WTC11 (cell line): ENCODE measurements at regions not wholly inside any gene's neighbourhood (a gene's known extent, or its start where the extent isn't known, plus 50 kb on each side); places are given as distances from the start of the nearest gene placed in this dataset.

Source experiments
- ATAC-seq: fragments of 200-7000 bp; cut with Tn5 transposase; 2 replicates; pipeline ENCODE4 v1.10.0; 2021; ENCODE audit warnings: mild to moderate bottlenecking, moderate library complexity
- CTCF ChIA-PET: fragments of 300-600 bp; sonication (Branson Sonifier 250); formaldehyde crosslinking; loops from one replicate; lab custom pipeline; 2021; ENCODE audit warnings: antibody characterized with exemption; lab: Charles Lee
- POLR2A ChIA-PET: fragments of 350-600 bp; sonication (Branson Sonifier 250); formaldehyde crosslinking; loops from one replicate; lab custom pipeline; 2021; ENCODE audit warnings: antibody characterized with exemption; lab: Charles Lee
- DNase-seq: peaks from one replicate; pipeline ENCODE4 v3.0.0; 2021; ENCODE audit warnings: low spot score
- H3K27ac Mint-ChIP-seq: 2 replicates; pipeline ENCODE4 v1.8.0; 2021; ENCODE audit warnings: mixed read lengths
- H3K27me3 Mint-ChIP-seq: 2 replicates; pipeline ENCODE4 v1.8.0; 2021; ENCODE audit warnings: low read depth, mild to moderate bottlenecking, moderate library complexity, mixed read lengths
- H3K36me3 Mint-ChIP-seq: 2 replicates; pipeline ENCODE4 v1.8.0; 2021; ENCODE audit warnings: mixed read lengths
- H3K4me1 Mint-ChIP-seq: 2 replicates; pipeline ENCODE4 v1.8.0; 2022; ENCODE audit warnings: mixed read lengths
- H3K4me3 Mint-ChIP-seq: 2 replicates; pipeline ENCODE4 v1.8.0; 2021; ENCODE audit warnings: mild to moderate bottlenecking, moderate library complexity, mixed read lengths
- H3K9me3 Mint-ChIP-seq: 2 replicates; pipeline ENCODE4 v1.8.0; 2021; ENCODE audit warnings: mixed read lengths
- ESRRA ChIP-seq: sonication (generic); formaldehyde crosslinking; IDR thresholded peaks from 2 replicates; pipeline ENCODE4 v1.8.1; 2022; ENCODE audit warnings: mild to moderate bottlenecking, missing genetic modification reagents, borderline replicate concordance
- FOXJ3 ChIP-seq: sonication (generic); formaldehyde crosslinking; IDR thresholded peaks from 2 replicates; pipeline ENCODE4 v1.9.0; 2021; ENCODE audit warnings: missing genetic modification reagents, mild to moderate bottlenecking, borderline replicate concordance
- FOXK1 ChIP-seq: sonication (generic); formaldehyde crosslinking; IDR thresholded peaks from 2 replicates; pipeline ENCODE4 v1.8.0; 2022; ENCODE audit warnings: mild to moderate bottlenecking, moderate library complexity, missing genetic modification reagents
- GABPB1 ChIP-seq: sonication (generic); formaldehyde crosslinking; IDR thresholded peaks from 2 replicates; pipeline ENCODE4 v1.8.1; 2023; ENCODE audit warnings: mild to moderate bottlenecking, missing genetic modification reagents
- KAT7 ChIP-seq: sonication (generic); formaldehyde crosslinking; IDR thresholded peaks from 2 replicates; pipeline ENCODE4 v1.8.1; 2023; ENCODE audit warnings: missing genetic modification reagents, mild to moderate bottlenecking, borderline replicate concordance
- NR2C2 ChIP-seq: sonication (generic); formaldehyde crosslinking; IDR thresholded peaks from 2 replicates; pipeline ENCODE4 v1.8.0; 2022; ENCODE audit warnings: mild to moderate bottlenecking, missing genetic modification reagents
- RORB ChIP-seq: fragments of 250-450 bp; sonication (Bioruptor Pico); IDR thresholded peaks from 2 replicates; pipeline ENCODE4 v1.9.0; 2021; ENCODE audit warnings: mild to moderate bottlenecking
- SP1 ChIP-seq: sonication (generic); formaldehyde crosslinking; conservative IDR thresholded peaks from 2 replicates; pipeline ENCODE4 v1.8.1; 2022; ENCODE audit warnings: missing genetic modification reagents
- ZBTB21 ChIP-seq: sonication (generic); formaldehyde crosslinking; IDR thresholded peaks from 2 replicates; pipeline ENCODE4 v1.8.1; 2023; ENCODE audit warnings: mild to moderate bottlenecking, missing genetic modification reagents, borderline replicate concordance
- ZNF138 ChIP-seq: sonication (generic); formaldehyde crosslinking; conservative IDR thresholded peaks from 2 replicates; pipeline ENCODE4 v1.8.1; 2022; ENCODE audit warnings: mild to moderate bottlenecking, moderate library complexity, missing genetic modification reagents
- ZNF219 ChIP-seq: sonication (generic); formaldehyde crosslinking; IDR thresholded peaks from 2 replicates; pipeline ENCODE4 v1.8.0; 2023; ENCODE audit warnings: missing genetic modification reagents, mild to moderate bottlenecking, borderline replicate concordance
- TF ChIP-seq, protein P1 (sequence below): sonication (generic); formaldehyde crosslinking; IDR thresholded peaks from 2 replicates; pipeline ENCODE4 v1.8.1; 2022; ENCODE audit warnings: low read depth, missing genetic modification reagents, borderline replicate concordance
- TF ChIP-seq, protein P2 (sequence below): sonication (generic); formaldehyde crosslinking; IDR thresholded peaks from 2 replicates; pipeline ENCODE4 v1.8.0; 2022; ENCODE audit warnings: mild to moderate bottlenecking, missing genetic modification reagents
- TF ChIP-seq, protein P3 (sequence below): fragments of 250-450 bp; sonication (Bioruptor Pico); IDR thresholded peaks from 2 replicates; pipeline ENCODE4 v1.9.0; 2021; ENCODE audit warnings: mild to moderate bottlenecking
- TF ChIP-seq, protein P4 (sequence below): fragments of 250-450 bp; sonication (Bioruptor Pico); conservative IDR thresholded peaks from 2 replicates; pipeline ENCODE4 v1.9.0; 2021; ENCODE audit warnings: mild to moderate bottlenecking
- TF ChIP-seq, protein P5 (sequence below): sonication (generic); formaldehyde crosslinking; IDR thresholded peaks from 2 replicates; pipeline ENCODE4 v1.8.1; 2022; ENCODE audit warnings: mild to moderate bottlenecking, moderate library complexity, missing genetic modification reagents
- TF ChIP-seq, protein P6 (sequence below): sonication (generic); formaldehyde crosslinking; conservative IDR thresholded peaks from 2 replicates; pipeline ENCODE4 v1.8.1; 2022; ENCODE audit warnings: mild to moderate bottlenecking, missing genetic modification reagents
- TF ChIP-seq, protein P7 (sequence below): sonication (generic); formaldehyde crosslinking; IDR thresholded peaks from 2 replicates; pipeline ENCODE4 v1.8.1; 2023; ENCODE audit warnings: mild to moderate bottlenecking, missing genetic modification reagents

DNA sequence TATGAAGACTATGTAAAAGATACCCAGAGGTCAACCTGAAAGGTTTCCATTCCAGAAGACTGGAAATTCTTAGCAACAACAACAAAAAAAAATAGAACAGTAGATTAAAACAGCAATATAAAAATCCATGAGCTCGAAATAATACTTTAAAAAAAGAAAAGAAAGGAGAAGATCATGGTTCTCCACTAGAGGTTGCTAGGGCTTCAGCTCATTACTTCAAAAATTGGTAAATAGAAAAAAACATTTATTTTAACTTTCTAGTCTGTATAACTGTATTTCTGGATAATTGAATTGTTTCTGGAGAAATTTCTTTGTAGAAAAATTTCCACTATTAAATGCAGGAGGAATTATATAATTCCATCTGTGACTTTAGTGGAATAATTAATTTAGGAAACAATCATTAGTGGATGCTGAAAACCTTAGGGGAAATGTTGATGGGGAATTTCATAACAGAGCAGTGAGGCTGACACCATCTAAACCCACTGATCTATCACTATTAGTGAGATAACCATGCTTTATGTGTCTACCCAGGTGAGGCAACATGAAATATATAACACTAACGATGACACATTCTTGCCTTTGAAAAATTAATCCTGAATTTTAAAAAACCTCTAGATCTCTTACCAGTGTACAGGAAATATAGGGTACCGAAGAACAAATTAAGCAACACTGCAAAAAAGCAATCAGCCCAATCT lies 62.5 kb upstream of the SNRK start:
- H3K9me3 Mint-ChIP-seq: peaks cover 48% of the 10 kb centered on the region
- TF ChIP-seq, protein P1, sequence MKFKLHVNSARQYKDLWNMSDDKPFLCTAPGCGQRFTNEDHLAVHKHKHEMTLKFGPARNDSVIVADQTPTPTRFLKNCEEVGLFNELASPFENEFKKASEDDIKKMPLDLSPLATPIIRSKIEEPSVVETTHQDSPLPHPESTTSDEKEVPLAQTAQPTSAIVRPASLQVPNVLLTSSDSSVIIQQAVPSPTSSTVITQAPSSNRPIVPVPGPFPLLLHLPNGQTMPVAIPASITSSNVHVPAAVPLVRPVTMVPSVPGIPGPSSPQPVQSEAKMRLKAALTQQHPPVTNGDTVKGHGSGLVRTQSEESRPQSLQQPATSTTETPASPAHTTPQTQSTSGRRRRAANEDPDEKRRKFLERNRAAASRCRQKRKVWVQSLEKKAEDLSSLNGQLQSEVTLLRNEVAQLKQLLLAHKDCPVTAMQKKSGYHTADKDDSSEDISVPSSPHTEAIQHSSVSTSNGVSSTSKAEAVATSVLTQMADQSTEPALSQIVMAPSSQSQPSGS (CRISPR knock-in tag): no peak
- TF ChIP-seq, protein P2, sequence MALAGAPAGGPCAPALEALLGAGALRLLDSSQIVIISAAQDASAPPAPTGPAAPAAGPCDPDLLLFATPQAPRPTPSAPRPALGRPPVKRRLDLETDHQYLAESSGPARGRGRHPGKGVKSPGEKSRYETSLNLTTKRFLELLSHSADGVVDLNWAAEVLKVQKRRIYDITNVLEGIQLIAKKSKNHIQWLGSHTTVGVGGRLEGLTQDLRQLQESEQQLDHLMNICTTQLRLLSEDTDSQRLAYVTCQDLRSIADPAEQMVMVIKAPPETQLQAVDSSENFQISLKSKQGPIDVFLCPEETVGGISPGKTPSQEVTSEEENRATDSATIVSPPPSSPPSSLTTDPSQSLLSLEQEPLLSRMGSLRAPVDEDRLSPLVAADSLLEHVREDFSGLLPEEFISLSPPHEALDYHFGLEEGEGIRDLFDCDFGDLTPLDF: no peak
- TF ChIP-seq FOXK1 (CRISPR knock-in tag) (no peak), ESRRA (no peak), FOXJ3 (CRISPR knock-in tag) (no peak), SP1 (CRISPR knock-in tag) (no peak), ZNF138 (CRISPR knock-in tag) (no peak), GABPB1 (CRISPR knock-in tag) (no peak), RORB (no peak), ZNF219 (CRISPR knock-in tag) (no peak), KAT7 (no peak), NR2C2 (no peak), ZBTB21 (CRISPR knock-in tag) (no peak)
- TF ChIP-seq, protein P3, sequence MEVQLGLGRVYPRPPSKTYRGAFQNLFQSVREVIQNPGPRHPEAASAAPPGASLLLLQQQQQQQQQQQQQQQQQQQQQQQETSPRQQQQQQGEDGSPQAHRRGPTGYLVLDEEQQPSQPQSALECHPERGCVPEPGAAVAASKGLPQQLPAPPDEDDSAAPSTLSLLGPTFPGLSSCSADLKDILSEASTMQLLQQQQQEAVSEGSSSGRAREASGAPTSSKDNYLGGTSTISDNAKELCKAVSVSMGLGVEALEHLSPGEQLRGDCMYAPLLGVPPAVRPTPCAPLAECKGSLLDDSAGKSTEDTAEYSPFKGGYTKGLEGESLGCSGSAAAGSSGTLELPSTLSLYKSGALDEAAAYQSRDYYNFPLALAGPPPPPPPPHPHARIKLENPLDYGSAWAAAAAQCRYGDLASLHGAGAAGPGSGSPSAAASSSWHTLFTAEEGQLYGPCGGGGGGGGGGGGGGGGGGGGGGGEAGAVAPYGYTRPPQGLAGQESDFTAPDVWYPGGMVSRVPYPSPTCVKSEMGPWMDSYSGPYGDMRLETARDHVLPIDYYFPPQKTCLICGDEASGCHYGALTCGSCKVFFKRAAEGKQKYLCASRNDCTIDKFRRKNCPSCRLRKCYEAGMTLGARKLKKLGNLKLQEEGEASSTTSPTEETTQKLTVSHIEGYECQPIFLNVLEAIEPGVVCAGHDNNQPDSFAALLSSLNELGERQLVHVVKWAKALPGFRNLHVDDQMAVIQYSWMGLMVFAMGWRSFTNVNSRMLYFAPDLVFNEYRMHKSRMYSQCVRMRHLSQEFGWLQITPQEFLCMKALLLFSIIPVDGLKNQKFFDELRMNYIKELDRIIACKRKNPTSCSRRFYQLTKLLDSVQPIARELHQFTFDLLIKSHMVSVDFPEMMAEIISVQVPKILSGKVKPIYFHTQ (CRISPR knock-in tag): no peak
- TF ChIP-seq, protein P4, sequence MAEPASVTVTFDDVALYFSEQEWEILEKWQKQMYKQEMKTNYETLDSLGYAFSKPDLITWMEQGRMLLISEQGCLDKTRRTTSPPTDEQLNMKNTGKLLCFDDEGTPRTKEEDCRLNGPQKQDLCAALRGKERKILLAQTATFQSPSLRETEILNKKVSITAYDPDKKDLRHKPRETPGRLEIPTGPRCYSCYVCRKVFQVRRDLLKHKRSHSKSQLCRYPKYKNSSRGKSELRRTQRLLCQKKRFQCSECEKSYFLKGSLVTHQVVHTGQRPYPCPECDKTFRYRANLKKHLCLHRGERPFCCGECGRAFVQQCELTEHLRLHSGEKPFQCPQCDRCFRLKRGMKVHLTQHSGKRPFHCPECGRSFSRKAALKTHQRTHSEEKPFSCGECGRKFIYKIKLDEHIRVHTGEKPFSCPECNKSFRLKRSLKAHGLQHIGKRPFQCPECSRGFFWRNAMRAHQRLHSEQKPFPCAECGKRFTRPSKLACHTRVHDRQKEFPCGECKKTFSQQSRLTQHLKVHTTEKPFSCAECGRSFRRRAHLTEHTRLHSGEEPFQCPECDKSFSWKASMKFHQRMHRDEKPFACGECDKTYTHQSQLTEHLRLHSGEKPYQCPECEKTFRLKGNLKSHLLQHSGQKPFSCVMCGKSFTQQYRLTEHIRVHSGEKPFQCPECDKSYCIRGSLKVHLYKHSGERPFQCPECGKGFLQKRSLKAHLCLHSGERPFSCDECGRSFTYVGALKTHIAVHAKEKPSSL: no peak
- TF ChIP-seq, protein P5, sequence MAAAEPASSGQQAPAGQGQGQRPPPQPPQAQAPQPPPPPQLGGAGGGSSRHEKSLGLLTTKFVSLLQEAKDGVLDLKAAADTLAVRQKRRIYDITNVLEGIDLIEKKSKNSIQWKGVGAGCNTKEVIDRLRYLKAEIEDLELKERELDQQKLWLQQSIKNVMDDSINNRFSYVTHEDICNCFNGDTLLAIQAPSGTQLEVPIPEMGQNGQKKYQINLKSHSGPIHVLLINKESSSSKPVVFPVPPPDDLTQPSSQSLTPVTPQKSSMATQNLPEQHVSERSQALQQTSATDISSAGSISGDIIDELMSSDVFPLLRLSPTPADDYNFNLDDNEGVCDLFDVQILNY (CRISPR knock-in tag): no peak
- TF ChIP-seq, protein P6, sequence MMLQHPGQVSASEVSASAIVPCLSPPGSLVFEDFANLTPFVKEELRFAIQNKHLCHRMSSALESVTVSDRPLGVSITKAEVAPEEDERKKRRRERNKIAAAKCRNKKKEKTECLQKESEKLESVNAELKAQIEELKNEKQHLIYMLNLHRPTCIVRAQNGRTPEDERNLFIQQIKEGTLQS (CRISPR knock-in tag): no peak
- TF ChIP-seq, protein P7, sequence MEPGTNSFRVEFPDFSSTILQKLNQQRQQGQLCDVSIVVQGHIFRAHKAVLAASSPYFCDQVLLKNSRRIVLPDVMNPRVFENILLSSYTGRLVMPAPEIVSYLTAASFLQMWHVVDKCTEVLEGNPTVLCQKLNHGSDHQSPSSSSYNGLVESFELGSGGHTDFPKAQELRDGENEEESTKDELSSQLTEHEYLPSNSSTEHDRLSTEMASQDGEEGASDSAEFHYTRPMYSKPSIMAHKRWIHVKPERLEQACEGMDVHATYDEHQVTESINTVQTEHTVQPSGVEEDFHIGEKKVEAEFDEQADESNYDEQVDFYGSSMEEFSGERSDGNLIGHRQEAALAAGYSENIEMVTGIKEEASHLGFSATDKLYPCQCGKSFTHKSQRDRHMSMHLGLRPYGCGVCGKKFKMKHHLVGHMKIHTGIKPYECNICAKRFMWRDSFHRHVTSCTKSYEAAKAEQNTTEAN (CRISPR knock-in tag): no peak
- ChIA-PET CTCF (interaction anchor here (0.6 to 1.4 kb wide), 14 partner anchors 22 to 361 kb away, joined by 3 to 11 read pairs (median 4); partner anchors contain the start of gene SNRK), POLR2A (interaction anchor here (0.7 kb wide), 1 partner anchor 31 kb away, joined by 3 read pairs; no protein-coding TSS in a partner anchor)
- H3K27ac Mint-ChIP-seq: no peak overlapping the region
- peaks cover 15% of the 10 kb centered on the region for H3K36me3 Mint-ChIP-seq
- no peaks in the 10 kb centered on the region for H3K4me1 Mint-ChIP-seq
- no peak overlapping the region for H3K4me3 Mint-ChIP-seq
- DNase-seq: no peak
- no peak for ATAC-seq
- peaks cover 2% of the 10 kb centered on the region; the same call in 1 of the 2 replicates for H3K27me3 Mint-ChIP-seq
